ENCODE measurements at regions not wholly inside any gene's neighbourhood (a gene's known extent, or its start where the extent isn't known, plus 50 kb on each side); places are given as distances from the start of the nearest gene placed in this dataset.

DNA sequence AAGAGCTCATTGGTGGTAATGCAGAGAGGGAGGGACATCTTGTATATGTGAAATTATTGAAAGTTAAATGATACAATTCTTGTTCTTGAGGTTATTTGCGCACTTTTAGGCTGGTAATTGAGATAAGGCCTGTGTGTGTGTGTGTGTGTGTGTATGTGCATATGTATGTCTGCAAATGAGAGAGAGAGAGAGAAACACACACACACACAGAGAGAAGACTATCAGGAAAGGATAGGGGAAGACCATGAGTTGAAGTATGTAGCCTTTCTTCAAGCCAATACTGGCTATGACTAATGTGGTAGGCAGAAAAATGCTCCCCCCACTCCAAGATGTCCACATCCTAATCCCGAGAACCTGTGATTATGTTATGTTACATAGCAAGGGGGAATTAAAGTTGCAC, 52.7 kb upstream of the DCD start:
- no peaks in the 10 kb centered on the region for H3K9me3 ChIP-seq (ENCODE audit: insufficient read depth, low read depth)
- ChIA-PET CTCF (no interaction called here), POLR2A (ENCODE audit: unreplicated experiment) (no interaction called here)
- TF ChIP-seq CTCF (conservative IDR thresholded peaks at IDR 0.05) (no peak), EZH2 (IDR thresholded peaks at IDR 0.05; ENCODE audit: low read depth) (no peak)
- H3K27me3 ChIP-seq (ENCODE audit: insufficient read depth, low read depth), result peaks cover 22% of the 10 kb centered on the region; the same call in 1 of the 2 replicates
- no peaks in the 10 kb centered on the region for H3K36me3 ChIP-seq (ENCODE audit: low read depth)
- H4K20me1 ChIP-seq (ENCODE audit: insufficient read depth), result no peaks in the 10 kb centered on the region
- no TSS peak for BruUV-seq (replicated peaks)
- DNase-seq, result no peak
- intact Hi-C loops (cut with micrococcal nuclease; ENCODE audit: unreplicated experiment), result no loop called here
- H3F3A ChIP-seq (ENCODE audit: insufficient read depth, low read depth), result no peaks in the 10 kb centered on the region
- no peak overlapping the region for H2AFZ ChIP-seq
- H3K4me2 ChIP-seq, result no peak overlapping the region
- H3K9me2 ChIP-seq (ENCODE audit: insufficient read depth), result no peaks in the 10 kb centered on the region
- H3K79me2 ChIP-seq (ENCODE audit: low read depth), result no peaks in the 10 kb centered on the region
- H3K4me1 ChIP-seq (replicated peaks; ENCODE audit: insufficient read depth), result no peaks in the 10 kb centered on the region
- no peak overlapping the region for H3K4me3 ChIP-seq
- no peak overlapping the region for H3K27ac ChIP-seq

GRCh38 chr12:54700301-54700700, 52.1 kb upstream of the DCD start:
- H3K79me2 ChIP-seq (ENCODE audit: low read depth), result no peaks in the 10 kb centered on the region
- DNase-seq, result no peak
- no peak overlapping the region for H3K27ac ChIP-seq
- peaks cover 22% of the 10 kb centered on the region; the same call in 1 of the 2 replicates for H3K27me3 ChIP-seq (ENCODE audit: insufficient read depth, low read depth)
- H4K20me1 ChIP-seq (ENCODE audit: insufficient read depth), result no peaks in the 10 kb centered on the region
- POLR2A ChIA-PET (ENCODE audit: unreplicated experiment), result no interaction called here
- no peaks in the 10 kb centered on the region for H3K9me3 ChIP-seq (ENCODE audit: insufficient read depth, low read depth)
- H3F3A ChIP-seq (ENCODE audit: insufficient read depth, low read depth), result no peaks in the 10 kb centered on the region
- no peak overlapping the region for H3K4me2 ChIP-seq
- no TSS peak for BruUV-seq (replicated peaks)
- no peak overlapping the region for H2AFZ ChIP-seq
- H3K9me2 ChIP-seq (ENCODE audit: insufficient read depth), result no peaks in the 10 kb centered on the region
- no peaks in the 10 kb centered on the region for H3K4me1 ChIP-seq (replicated peaks; ENCODE audit: insufficient read depth)
- TF ChIP-seq EZH2 (IDR thresholded peaks at IDR 0.05; ENCODE audit: low read depth) (no peak), CTCF (conservative IDR thresholded peaks at IDR 0.05) (no peak)
- no peaks in the 10 kb centered on the region for H3K36me3 ChIP-seq (ENCODE audit: low read depth)
- CTCF ChIA-PET, result no interaction called here
- no peak overlapping the region for H3K4me3 ChIP-seq
- intact Hi-C loops (cut with micrococcal nuclease; ENCODE audit: unreplicated experiment), result no loop called here
